Retinal pigment epithelial cell (primary cell): ENCODE measurements at regions not wholly inside any gene's neighbourhood (a gene's known extent, or its start where the extent isn't known, plus 50 kb on each side); places are given as distances from the start of the nearest gene placed in this dataset.

ENCODE experiments used
- DNase-seq: peaks from one replicate; pipeline ENCODE4 v3.0.0-alpha.2; 2010; ENCODE audit warnings: low read depth
- H3K4me3 ChIP-seq: 2 replicates; pipeline ENCODE4 v1.5.1; 2011; ENCODE audit warnings: mild to moderate bottlenecking, low read length, control low read depth, moderate library complexity
- CTCF ChIP-seq: conservative IDR thresholded peaks from 2 replicates; pipeline ENCODE4 v1.5.1; 2011; ENCODE audit warnings: low read depth, low read length, control low read depth, inconsistent platforms

GRCh38 chr3:67923796-67924195 is 269.4 kb upstream of the SUCLG2 start:
- H3K4me3 ChIP-seq, result no peak overlapping the region
- DNase-seq, result no peak
- no peak for TF ChIP-seq CTCF

GRCh38 chr3:67920969-67921368 is 266.6 kb upstream of the SUCLG2 start:
- no peak for DNase-seq

GRCh38 chr3:67920311-67920710 is 265.9 kb upstream of the SUCLG2 start:
- DNase-seq, result no peak
- H3K4me3 ChIP-seq, result no peak overlapping the region
- TF ChIP-seq CTCF, result no peak

More at GRCh38 chr3:67920969-67921368, 266.6 kb upstream of the SUCLG2 start:
- TF ChIP-seq CTCF, result no peak
- H3K4me3 ChIP-seq, result no peak overlapping the region

GRCh38 chr3:67916353-67916752 is 261.9 kb upstream of the SUCLG2 start:
- H3K4me3 ChIP-seq, result no peak overlapping the region
- TF ChIP-seq CTCF, result no peak
- no peak for DNase-seq

GRCh38 chr3:67907735-67908134 is 253.3 kb upstream of the SUCLG2 start:
- DNase-seq, result no peak
- TF ChIP-seq CTCF, result no peak
- no peak overlapping the region for H3K4me3 ChIP-seq

GRCh38 chr3:67906261-67906660 is 251.8 kb upstream of the SUCLG2 start:
- DNase-seq, result no peak
- H3K4me3 ChIP-seq, result no peak overlapping the region
- no peak for TF ChIP-seq CTCF

- no peak for DNase-seq
- no peak for TF ChIP-seq CTCF
Measured at GRCh38 chr3:67901681-67902080, 247.3 kb upstream of the SUCLG2 start.

More at GRCh38 chr3:67901681-67902080, 247.3 kb upstream of the SUCLG2 start:
- no peak overlapping the region for H3K4me3 ChIP-seq
